ENCODE measurements at regions not wholly inside any gene's neighbourhood (a gene's known extent, or its start where the extent isn't known, plus 50 kb on each side); places are given as distances from the start of the nearest gene placed in this dataset.
"Not testable (repeated sequence)": the region's sequence is repeated elsewhere in the genome, so short reads cannot be mapped to it uniquely, and the experiment has no call there.

GRCh38 chr3:74000725-74001124 lies 376.0 kb upstream of the PDZRN3 start:
- no peak overlapping the region for H3K4me3 ChIP-seq (ENCODE audit: low read depth, low read length)
- no peak overlapping the region for H3K27ac ChIP-seq (ENCODE audit: low read depth, low read length)
- no peaks in the 10 kb centered on the region for H3K4me1 ChIP-seq (ENCODE audit: control insufficient read depth, insufficient read depth, low read length)
- no peaks in the 10 kb centered on the region for H3K9me3 ChIP-seq (ENCODE audit: control insufficient read depth, insufficient read depth, low read depth, low read length)
- H3K9ac ChIP-seq (ENCODE audit: low read length) = no peak overlapping the region
- H3K36me3 ChIP-seq (ENCODE audit: control insufficient read depth, insufficient read depth, low read length) = no peaks in the 10 kb centered on the region
- H3K27me3 ChIP-seq (ENCODE audit: control insufficient read depth, insufficient read depth, low read length) = no peaks in the 10 kb centered on the region

GRCh38 chr3:73999501-73999900 lies 374.8 kb upstream of the PDZRN3 start:
- H3K36me3 ChIP-seq (ENCODE audit: control insufficient read depth, insufficient read depth, low read length) = no peaks in the 10 kb centered on the region
- H3K4me1 ChIP-seq (ENCODE audit: control insufficient read depth, insufficient read depth, low read length) = no peaks in the 10 kb centered on the region
- no peak overlapping the region for H3K27ac ChIP-seq (ENCODE audit: low read depth, low read length)
- no peaks in the 10 kb centered on the region for H3K9me3 ChIP-seq (ENCODE audit: control insufficient read depth, insufficient read depth, low read depth, low read length)
- no peak overlapping the region for H3K4me3 ChIP-seq (ENCODE audit: low read depth, low read length)
- H3K27me3 ChIP-seq (ENCODE audit: control insufficient read depth, insufficient read depth, low read length) = no peaks in the 10 kb centered on the region
- no peak overlapping the region for H3K9ac ChIP-seq (ENCODE audit: low read length)

- H3K4me3 ChIP-seq (ENCODE audit: low read depth, low read length); H3K4me1 ChIP-seq (ENCODE audit: control insufficient read depth, insufficient read depth, low read length); H3K36me3 ChIP-seq (ENCODE audit: control insufficient read depth, insufficient read depth, low read length); H3K9me3 ChIP-seq (ENCODE audit: control insufficient read depth, insufficient read depth, low read depth, low read length); H3K27ac ChIP-seq (ENCODE audit: low read depth, low read length); H3K27me3 ChIP-seq (ENCODE audit: control insufficient read depth, insufficient read depth, low read length); H3K9ac ChIP-seq (ENCODE audit: low read length): not testable (repeated sequence)
These were observed 365.9 kb upstream of the PDZRN3 start for GRCh38 chr3:73990691-73991090.

GRCh38 chr3:73966733-73967132 lies 342.0 kb upstream of the PDZRN3 start:
- Histone ChIP-seq H3K4me3 (ENCODE audit: low read depth, low read length) (no peak overlapping the region), H3K4me1 (ENCODE audit: control insufficient read depth, insufficient read depth, low read length) (no peaks in the 10 kb centered on the region), H3K27ac (ENCODE audit: low read depth, low read length) (no peak overlapping the region), H3K36me3 (ENCODE audit: control insufficient read depth, insufficient read depth, low read length) (no peaks in the 10 kb centered on the region), H3K9ac (ENCODE audit: low read length) (no peak overlapping the region), H3K27me3 (ENCODE audit: control insufficient read depth, insufficient read depth, low read length) (no peaks in the 10 kb centered on the region), H3K9me3 (ENCODE audit: control insufficient read depth, insufficient read depth, low read depth, low read length) (no peaks in the 10 kb centered on the region)

GRCh38 chr3:73964818-73965217 lies 340.1 kb upstream of the PDZRN3 start:
- no peak overlapping the region for H3K9ac ChIP-seq (ENCODE audit: low read length)
- no peak overlapping the region for H3K27ac ChIP-seq (ENCODE audit: low read depth, low read length)
- H3K36me3 ChIP-seq (ENCODE audit: control insufficient read depth, insufficient read depth, low read length) = no peaks in the 10 kb centered on the region
- no peaks in the 10 kb centered on the region for H3K9me3 ChIP-seq (ENCODE audit: control insufficient read depth, insufficient read depth, low read depth, low read length)
- no peaks in the 10 kb centered on the region for H3K4me1 ChIP-seq (ENCODE audit: control insufficient read depth, insufficient read depth, low read length)
- no peaks in the 10 kb centered on the region for H3K27me3 ChIP-seq (ENCODE audit: control insufficient read depth, insufficient read depth, low read length)
- no peak overlapping the region for H3K4me3 ChIP-seq (ENCODE audit: low read depth, low read length)

GRCh38 chr3:73955494-73956070 lies 330.8 kb upstream of the PDZRN3 start:
- no peaks in the 10 kb centered on the region for H3K9me3 ChIP-seq (ENCODE audit: control insufficient read depth, insufficient read depth, low read depth, low read length)
- no peaks in the 10 kb centered on the region for H3K27me3 ChIP-seq (ENCODE audit: control insufficient read depth, insufficient read depth, low read length)
- H3K4me3 ChIP-seq (ENCODE audit: low read depth, low read length) = no peak overlapping the region
- H3K9ac ChIP-seq (ENCODE audit: low read length) = no peak overlapping the region
- no peaks in the 10 kb centered on the region for H3K36me3 ChIP-seq (ENCODE audit: control insufficient read depth, insufficient read depth, low read length)
- no peaks in the 10 kb centered on the region for H3K4me1 ChIP-seq (ENCODE audit: control insufficient read depth, insufficient read depth, low read length)
- H3K27ac ChIP-seq (ENCODE audit: low read depth, low read length) = no peak overlapping the region

GRCh38 chr3:73954506-73954905 lies 329.8 kb upstream of the PDZRN3 start:
- Histone ChIP-seq H3K36me3 (ENCODE audit: control insufficient read depth, insufficient read depth, low read length) (no peaks in the 10 kb centered on the region), H3K27me3 (ENCODE audit: control insufficient read depth, insufficient read depth, low read length) (no peaks in the 10 kb centered on the region), H3K4me3 (ENCODE audit: low read depth, low read length) (no peak overlapping the region), H3K27ac (ENCODE audit: low read depth, low read length) (no peak overlapping the region), H3K9ac (ENCODE audit: low read length) (no peak overlapping the region), H3K9me3 (ENCODE audit: control insufficient read depth, insufficient read depth, low read depth, low read length) (no peaks in the 10 kb centered on the region), H3K4me1 (ENCODE audit: control insufficient read depth, insufficient read depth, low read length) (no peaks in the 10 kb centered on the region)

GRCh38 chr3:73952781-73953180 lies 328.0 kb upstream of the PDZRN3 start:
- Histone ChIP-seq H3K4me1 (ENCODE audit: control insufficient read depth, insufficient read depth, low read length) (no peaks in the 10 kb centered on the region), H3K27me3 (ENCODE audit: control insufficient read depth, insufficient read depth, low read length) (no peaks in the 10 kb centered on the region), H3K9ac (ENCODE audit: low read length) (no peak overlapping the region), H3K4me3 (ENCODE audit: low read depth, low read length) (no peak overlapping the region), H3K36me3 (ENCODE audit: control insufficient read depth, insufficient read depth, low read length) (no peaks in the 10 kb centered on the region), H3K9me3 (ENCODE audit: control insufficient read depth, insufficient read depth, low read depth, low read length) (no peaks in the 10 kb centered on the region), H3K27ac (ENCODE audit: low read depth, low read length) (no peak overlapping the region)

GRCh38 chr3:73950865-73951558 lies 326.3 kb upstream of the PDZRN3 start:
- Histone ChIP-seq H3K27me3 (ENCODE audit: control insufficient read depth, insufficient read depth, low read length) (no peaks in the 10 kb centered on the region), H3K4me3 (ENCODE audit: low read depth, low read length) (no peak overlapping the region), H3K9ac (ENCODE audit: low read length) (no peak overlapping the region), H3K4me1 (ENCODE audit: control insufficient read depth, insufficient read depth, low read length) (no peaks in the 10 kb centered on the region), H3K27ac (ENCODE audit: low read depth, low read length) (no peak overlapping the region), H3K36me3 (ENCODE audit: control insufficient read depth, insufficient read depth, low read length) (no peaks in the 10 kb centered on the region), H3K9me3 (ENCODE audit: control insufficient read depth, insufficient read depth, low read depth, low read length) (no peaks in the 10 kb centered on the region)

- H3K9ac ChIP-seq (ENCODE audit: low read length) = no peak overlapping the region
- H3K36me3 ChIP-seq (ENCODE audit: control insufficient read depth, insufficient read depth, low read length) = no peaks in the 10 kb centered on the region
- H3K27me3 ChIP-seq (ENCODE audit: control insufficient read depth, insufficient read depth, low read length) = no peaks in the 10 kb centered on the region
- no peaks in the 10 kb centered on the region for H3K9me3 ChIP-seq (ENCODE audit: control insufficient read depth, insufficient read depth, low read depth, low read length)
- H3K27ac ChIP-seq (ENCODE audit: low read depth, low read length) = no peak overlapping the region
- no peak overlapping the region for H3K4me3 ChIP-seq (ENCODE audit: low read depth, low read length)
- H3K4me1 ChIP-seq (ENCODE audit: control insufficient read depth, insufficient read depth, low read length) = no peaks in the 10 kb centered on the region
These were observed 320.8 kb upstream of the PDZRN3 start for GRCh38 chr3:73945541-73945940.

- H3K36me3 ChIP-seq (ENCODE audit: control insufficient read depth, insufficient read depth, low read length) = no peaks in the 10 kb centered on the region
- no peak overlapping the region for H3K27ac ChIP-seq (ENCODE audit: low read depth, low read length)
- no peaks in the 10 kb centered on the region for H3K4me1 ChIP-seq (ENCODE audit: control insufficient read depth, insufficient read depth, low read length)
- no peaks in the 10 kb centered on the region for H3K9me3 ChIP-seq (ENCODE audit: control insufficient read depth, insufficient read depth, low read depth, low read length)
- no peak overlapping the region for H3K9ac ChIP-seq (ENCODE audit: low read length)
- no peaks in the 10 kb centered on the region for H3K27me3 ChIP-seq (ENCODE audit: control insufficient read depth, insufficient read depth, low read length)
- H3K4me3 ChIP-seq (ENCODE audit: low read depth, low read length) = no peak overlapping the region
These were observed 315.2 kb upstream of the PDZRN3 start for GRCh38 chr3:73939985-73940384.

Measured in HUES6 (cell line).